ENCODE measurements at regions not wholly inside any gene's neighbourhood (a gene's known extent, or its start where the extent isn't known, plus 50 kb on each side); places are given as distances from the start of the nearest gene placed in this dataset.
A peak's percentile ranks its signal among the peaks of the same experiment; 100 is the strongest.

DNA sequence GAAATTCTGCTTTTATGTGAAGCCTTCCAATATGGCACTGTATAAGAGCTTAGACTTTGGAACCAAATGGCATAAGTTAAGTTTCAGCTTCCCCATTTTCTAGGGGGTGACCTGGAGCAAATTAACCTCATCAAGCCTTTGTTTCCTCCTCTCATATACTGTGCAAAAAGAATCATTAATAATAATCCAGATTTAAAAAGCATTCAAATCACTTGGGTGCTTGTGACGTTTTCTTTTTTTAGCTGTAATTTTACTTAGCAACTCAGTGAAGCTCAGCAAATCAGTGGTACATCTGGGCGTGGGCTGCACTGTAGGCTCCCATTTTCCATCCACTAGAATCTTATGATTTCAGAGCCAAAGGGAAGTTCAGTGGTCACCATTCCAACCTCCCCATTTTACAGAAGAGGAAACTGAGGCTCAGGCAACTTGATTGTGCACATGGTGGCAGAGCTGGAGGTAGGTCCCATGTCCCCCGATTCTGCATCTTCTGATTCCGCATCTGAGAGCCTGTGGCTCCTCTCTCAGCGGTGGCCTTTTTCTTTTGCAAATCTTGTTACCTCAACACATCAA is 131.2 kb downstream of the SNAPC1 start:
- DNase-seq (ENCODE audit: low read depth, low spot score) = no peak

DNA sequence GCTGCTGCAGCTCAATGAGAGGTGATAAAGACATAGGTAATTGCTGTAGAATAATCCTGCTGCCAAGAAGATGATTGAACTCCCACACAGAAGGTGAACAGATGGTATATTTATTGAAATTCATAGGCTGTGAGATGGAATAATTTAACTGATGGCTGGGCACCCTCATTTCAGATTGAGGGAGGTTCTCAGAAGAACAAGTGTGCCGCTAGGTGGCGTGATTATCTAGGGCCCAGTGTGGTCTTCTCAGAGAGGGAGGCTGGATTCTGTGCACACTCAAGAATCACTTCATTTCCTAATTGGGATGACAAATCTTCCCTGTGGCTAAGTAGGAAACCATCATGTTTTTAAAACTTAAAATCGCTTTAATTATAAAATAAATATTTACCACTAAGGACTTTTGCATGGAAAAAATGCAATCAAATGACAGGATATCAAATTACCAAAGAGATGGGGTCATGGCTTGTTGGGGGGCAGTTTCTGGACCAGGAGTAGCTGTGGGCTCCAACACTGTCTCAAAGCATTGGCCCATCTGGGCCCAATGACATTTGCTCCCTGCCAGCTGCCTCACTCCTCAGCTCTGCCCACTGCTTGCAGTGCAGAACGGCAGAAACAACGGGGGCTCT is 132.3 kb downstream of the SNAPC1 start:
- DNase-seq (ENCODE audit: low read depth, low spot score) = peak; percentile 25

DNA sequence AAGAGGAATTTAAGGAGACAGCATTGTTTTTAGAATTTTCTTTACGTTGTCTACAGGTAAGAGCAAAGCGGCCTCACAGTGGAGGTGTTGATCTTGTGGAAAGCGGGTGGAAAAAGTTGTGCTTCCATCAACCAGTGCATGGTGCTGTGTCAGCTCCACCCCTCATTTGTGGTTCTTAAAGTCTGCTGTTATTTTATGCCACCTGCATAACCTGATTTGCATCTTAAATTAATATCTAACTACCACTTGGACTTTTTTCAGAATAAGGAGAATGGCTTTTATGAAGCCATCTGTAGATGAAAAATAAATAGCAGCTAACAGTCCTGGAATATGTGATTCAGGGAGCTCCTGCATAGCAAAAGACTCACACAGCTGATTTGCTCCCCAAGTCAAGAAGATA is 135.1 kb downstream of the SNAPC1 start:
- no peak for DNase-seq (ENCODE audit: low read depth, low spot score)

DNA sequence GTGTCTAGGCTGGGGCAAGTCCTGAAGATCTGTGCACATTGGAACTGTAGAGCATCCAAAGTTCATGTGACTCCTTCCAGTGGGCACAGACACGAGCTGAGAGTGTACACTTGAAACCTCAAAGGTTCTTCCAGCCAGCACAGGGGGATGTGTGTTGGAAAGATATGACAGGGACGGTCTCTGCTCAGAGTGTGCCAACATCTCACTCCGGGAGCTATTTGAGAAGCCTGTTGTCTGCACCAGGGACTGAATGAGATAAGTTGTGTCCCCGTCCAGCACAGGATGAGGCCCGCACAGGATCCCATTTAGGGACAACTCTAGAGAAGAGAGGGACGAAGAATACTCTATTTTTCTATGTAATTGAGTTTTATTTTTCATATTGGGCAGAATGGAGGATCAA is 136.3 kb downstream of the SNAPC1 start:
- DNase-seq (ENCODE audit: low read depth, low spot score) = no peak

DNA sequence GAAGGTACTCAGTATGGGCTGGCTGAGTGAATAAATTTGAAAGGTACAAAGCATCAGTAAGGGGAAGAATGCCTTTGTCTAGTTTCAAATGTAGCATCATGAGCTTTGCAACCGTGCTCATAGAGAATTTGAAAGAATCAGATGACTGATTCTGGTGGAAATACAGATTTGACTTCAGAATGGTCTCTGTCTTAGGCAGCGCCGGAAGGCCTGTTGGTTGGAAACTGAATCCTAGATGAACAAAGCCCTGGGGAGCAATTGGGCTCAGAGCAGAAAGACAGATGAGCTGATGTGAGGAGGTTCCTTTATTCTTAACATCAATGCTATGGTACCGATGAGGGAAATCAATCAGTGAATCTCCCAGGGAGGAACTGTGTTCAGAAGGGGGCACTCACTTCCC is 137.3 kb downstream of the SNAPC1 start:
- DNase-seq (ENCODE audit: low read depth, low spot score) = no peak

DNA sequence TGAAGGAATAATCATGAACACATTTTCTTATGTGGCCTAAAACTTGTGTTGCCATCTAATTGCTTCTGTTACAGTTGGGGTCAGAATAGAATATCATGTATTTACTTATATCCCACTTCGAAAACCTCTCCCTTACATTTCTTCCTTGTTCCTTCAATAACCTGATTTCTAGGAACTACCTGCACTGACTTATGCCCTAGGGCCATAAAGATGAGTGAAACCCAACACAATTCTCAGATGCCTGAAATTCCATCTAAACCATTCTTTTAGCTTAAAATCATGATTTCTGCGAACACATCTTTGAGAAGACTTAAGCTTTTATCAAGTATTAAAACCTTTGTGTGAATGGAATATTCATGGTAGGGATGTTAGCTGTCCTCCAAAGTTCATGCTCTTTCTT is 142.7 kb downstream of the SNAPC1 start:
- DNase-seq (ENCODE audit: low read depth, low spot score) = no peak

DNA sequence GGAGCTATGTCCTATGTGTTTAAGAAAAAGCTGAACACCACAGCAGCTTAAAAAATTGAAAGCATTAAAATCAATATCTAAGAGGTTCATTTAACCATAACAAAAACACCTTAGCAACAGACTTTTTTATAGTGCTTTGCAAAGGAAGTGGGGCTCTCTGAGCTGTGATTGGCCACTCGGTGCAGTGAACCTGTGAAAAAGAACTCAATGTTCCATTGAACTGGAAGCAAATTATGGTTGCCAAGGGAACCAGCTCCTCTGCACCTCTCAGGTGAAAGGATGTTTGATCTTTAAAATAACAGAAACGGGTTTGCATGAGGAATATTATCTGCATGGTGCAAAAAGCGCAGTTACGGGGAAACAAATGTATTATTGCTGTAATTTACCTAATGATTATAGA is 149.4 kb downstream of the SNAPC1 start:
- DNase-seq (ENCODE audit: low read depth, low spot score) = no peak

DNA sequence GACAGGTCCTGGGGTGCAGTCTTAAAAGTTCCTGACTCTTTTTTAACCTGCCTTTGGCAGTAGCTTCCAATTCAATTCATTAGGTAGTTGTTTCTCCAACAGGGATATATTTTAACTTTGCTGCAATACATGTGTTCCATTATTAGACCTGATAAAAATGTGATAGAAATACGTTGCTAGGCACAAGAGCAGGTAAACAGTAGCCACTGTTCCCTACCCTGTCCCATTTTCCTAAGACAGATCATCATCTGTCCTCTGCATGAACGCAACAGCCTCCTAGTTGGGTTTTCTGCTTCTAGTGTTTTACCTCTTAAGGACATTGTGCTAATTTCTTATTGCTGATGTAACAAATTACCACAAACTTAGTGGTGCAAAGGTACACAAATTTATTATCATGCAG is 156.8 kb downstream of the SNAPC1 start:
- DNase-seq (ENCODE audit: low read depth, low spot score) = no peak

DNA sequence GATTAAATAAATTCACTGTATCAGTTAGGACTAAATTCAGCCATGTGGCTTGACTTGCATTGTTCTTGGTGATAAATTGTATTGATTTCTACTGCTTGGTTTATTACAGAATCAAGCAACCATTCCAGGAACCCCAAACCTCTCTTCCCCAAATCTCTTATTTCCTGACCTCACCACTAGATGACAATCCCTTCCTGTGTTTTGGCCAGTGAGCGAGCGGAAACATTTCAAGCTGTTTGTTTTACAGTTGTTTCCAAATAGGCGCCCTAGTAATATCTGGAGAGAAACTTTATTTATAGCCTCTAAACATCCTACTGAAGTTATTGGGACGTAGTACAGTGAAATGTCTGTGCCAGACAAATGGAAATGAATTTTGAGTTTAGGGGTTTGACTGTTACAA is 161.1 kb downstream of the SNAPC1 start:
- no peak for DNase-seq (ENCODE audit: low read depth, low spot score)

DNA sequence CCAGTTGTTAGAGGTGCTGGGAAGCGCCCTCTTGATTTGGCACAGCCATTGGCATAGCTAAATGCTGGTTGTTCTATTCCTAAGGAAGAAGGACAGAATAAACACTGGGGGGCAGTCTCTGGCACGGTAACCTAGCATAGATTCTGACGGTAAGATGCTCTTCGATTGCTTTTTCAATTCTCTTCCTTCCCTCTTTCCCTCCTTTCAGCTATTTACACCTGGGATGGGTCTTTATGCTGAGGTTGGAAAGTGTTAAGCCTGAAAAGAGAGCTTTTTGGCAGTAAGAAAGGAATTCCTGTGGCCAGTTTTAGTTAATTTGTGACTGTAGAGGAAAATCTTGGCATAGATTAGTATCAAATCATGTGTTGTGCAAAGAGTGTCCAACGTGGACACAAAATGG is 162.8 kb downstream of the SNAPC1 start:
- DNase-seq (ENCODE audit: low read depth, low spot score) = no peak

DNA sequence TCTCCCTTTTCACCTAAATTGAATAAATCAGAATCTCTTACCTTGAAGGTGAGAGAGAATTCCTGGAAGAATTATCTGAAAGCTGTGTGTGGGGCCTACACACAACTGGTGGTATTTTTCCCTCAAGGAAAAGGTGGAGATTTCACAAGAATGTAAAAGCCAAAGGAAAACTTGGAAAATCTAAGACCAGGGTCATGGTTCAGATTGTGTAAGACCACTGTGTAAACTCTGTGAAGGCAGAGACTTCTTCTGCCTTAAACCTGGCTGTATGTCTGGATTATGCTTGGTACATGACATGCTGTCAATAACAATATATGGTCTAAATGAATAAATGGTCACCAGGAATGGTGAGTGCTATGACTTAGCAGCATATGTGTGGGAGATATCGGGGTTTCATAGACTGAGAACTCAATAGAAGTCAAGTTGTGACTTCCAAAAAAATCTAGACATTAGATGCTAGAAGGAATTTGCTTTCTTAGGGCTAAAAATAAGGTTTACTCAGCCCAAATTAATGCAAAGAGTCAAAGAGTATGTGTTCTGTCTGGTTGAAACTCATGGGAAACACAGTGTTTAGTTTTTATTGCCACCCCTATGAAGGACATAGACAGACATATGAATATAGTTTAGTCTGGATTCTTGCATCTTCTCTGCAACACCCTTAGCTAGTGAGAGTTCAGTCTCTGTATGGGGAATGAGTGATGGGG is 163.7 kb downstream of the SNAPC1 start:
- no peak for DNase-seq (ENCODE audit: low read depth, low spot score)

DNA sequence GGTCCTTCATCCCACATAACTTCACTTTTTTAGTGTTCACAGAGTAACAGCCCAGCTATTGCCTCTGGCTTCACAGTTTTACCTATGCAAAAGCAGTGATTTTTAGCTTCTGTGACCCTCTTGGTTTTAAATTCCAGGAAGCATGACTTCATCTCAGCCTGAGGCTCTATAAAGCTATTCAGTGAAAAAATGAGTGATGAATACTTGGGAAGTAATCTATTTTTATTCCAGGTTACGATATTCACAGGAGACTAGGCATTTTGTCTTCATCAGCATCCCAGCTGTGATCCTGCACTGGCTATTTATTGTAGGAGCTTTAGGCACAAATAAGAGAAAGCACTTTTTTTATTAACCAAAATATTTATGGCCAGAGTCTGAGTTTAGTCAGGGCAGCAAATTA is 164.8 kb downstream of the SNAPC1 start:
- no peak for DNase-seq (ENCODE audit: low read depth, low spot score)

DNA sequence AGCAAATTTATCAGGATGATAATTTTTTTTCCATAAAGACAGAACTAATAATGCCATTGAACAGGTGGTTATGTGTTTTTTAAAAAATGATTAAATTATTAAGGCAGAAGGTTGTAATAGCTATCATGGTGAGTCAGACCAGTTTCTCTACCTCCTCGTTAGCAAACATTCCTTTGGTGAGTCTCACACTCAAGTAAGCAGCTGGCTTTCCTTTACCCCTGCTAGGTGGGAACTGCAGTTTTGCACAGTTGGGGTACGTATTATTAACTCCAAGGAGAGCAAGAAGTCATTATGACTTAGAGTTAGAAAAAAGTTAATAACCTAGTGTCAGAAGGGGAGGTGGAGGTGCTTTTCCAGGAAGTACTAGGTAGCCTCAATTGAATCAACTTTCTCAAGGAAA is 165.3 kb downstream of the SNAPC1 start:
- no peak for DNase-seq (ENCODE audit: low read depth, low spot score)

DNA sequence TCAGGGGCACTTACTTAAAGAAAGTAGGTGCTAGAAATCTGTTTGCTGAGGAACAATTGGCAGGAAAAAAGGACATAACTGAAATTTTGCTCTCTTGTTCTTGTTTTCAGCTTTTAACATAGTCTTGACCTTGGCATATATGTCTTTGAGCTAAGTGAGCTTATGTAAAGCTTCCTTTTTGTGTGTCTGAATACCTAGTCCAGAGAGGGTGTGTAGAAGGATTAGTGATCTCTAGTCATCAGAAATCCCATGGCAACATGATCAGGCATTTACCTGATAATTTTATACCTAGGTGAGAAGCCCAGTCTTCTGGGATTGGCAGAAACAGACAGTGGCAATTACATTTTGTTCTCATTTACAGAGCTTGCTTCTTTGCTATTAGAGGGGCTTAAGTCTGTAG is 166.1 kb downstream of the SNAPC1 start:
- no peak for DNase-seq (ENCODE audit: low read depth, low spot score)

DNA sequence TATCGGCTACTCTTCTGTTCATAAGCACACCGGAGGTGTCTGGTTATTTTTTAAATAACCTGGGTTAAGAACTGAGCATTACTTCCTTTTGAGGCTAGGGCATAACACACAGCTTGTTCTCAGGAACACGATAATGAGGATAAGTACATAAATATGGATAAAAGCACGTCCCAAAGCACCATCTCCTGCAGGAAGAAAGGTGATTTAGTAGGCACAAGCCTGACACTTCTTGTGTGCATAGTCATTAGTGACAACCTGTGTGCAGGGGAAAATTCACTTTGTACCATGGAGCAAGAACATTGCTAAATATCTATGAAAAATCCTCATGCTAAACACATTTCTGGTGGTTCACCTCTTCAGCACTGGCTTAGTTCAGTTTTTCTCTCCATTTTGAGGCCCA is 166.5 kb downstream of the SNAPC1 start:
- no peak for DNase-seq (ENCODE audit: low read depth, low spot score)

DNA sequence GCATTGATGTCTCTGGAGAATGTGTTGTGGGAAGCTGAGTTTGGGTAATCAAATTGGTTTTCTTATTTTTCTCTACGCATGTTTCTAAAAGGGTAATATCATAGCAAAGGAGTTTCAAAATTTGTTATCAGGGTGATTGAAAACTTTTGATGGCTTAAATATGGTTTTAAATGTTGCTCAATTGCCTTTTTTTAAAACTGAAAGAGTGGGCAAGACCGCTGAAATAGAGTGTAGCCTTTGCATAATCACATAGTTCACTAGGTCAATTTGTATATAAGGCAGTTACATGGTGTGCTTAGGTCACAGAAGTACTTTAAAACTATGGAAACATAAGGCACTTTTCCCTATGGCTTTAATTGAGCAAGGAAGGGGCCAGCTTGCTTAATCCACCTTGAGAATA is 167.4 kb downstream of the SNAPC1 start:
- DNase-seq (ENCODE audit: low read depth, low spot score) = no peak

DNA sequence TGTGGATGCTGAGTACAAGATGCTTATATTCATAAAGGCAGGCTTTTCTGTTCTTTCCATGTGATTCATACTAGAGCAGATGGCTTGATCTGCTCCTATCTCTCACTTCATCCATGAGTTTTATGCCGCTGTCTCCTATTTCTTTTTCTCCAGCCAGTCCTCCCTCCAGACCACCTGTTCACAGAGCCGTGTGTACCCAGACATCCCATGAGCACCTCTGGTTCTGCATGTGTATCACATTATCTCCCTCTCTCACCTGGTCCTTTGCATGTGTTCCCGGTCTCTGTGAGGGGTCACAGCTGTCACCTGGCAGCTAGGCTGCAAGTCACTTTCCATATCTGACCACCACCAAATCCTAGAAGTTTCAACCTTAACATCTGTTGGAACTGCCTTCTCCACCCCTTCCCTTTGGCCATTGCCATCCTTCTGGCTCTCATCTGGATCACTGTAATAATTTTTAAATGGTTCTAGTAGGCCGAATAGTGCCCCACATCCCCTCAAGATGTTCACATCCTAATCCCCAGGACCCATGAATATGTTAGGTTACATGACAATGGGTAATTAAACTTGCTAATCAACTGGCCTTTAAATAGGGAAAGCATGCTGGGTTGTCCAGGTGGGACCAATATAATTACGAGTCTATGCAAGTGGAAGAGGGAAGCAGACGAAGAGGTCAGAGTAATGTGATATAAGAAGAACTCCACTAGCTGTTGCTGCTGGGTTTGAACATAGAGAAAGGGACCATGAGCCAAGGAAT is 168.1 kb downstream of the SNAPC1 start:
- DNase-seq (ENCODE audit: low read depth, low spot score) = no peak

DNA sequence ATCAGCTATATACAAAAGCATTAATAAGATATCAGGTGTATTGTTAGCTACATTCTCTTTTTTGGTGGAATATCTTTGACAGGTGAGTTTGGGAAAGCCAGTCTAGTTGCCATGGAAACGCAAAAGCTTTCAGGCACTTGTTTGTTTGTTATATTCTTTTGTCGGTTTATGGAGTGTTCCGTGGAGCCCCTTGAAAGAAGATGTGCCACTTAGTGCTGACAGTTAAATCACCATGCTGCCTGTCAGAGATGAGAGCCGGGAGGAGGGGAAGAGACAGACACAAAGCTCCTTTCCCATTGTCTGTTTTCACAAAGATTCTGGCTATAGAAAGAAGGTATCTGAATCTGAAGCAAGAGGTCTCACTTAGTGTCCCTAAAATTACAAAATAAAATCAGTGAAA is 170.8 kb downstream of the SNAPC1 start:
- no peak for DNase-seq (ENCODE audit: low read depth, low spot score)

DNA sequence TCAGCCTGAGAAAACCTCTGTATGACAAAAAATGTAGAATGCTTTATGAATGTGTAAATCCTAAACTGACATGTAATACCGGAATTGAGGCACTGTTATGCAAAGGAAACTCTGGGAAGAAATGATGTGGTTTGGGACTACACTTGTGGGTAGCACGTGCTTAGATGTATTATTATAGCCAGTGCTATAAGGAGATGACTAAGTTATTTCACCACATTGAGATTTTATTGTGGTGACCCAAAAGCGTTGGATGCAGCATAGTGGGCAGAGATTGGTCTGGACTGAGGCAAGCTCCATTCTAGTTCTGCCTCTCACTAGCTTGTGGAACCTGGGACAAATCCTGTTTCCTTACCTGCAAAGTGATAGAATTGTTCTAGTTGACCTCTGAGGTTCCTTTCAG is 172.2 kb downstream of the SNAPC1 start:
- DNase-seq (ENCODE audit: low read depth, low spot score) = no peak

DNA sequence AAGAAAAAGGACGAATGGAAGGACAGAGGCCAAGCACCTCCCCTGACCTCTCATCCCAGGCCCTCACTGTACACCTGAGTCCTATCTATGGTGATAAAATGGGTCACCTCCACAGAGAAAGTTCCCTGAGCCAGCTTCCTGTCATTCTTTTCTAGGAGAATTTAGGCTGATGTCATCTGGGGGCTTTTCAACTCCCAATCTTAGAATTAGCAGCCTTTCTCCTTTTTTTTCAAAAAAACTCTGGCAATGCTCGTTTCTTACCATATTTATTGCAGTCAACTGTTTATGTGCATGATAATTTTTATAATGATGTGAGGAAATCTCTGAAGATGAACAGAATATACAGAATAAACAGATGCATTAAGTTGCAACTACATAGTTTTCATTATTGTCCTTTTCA is 177.6 kb downstream of the SNAPC1 start:
- DNase-seq (ENCODE audit: low read depth, low spot score) = no peak

DNA sequence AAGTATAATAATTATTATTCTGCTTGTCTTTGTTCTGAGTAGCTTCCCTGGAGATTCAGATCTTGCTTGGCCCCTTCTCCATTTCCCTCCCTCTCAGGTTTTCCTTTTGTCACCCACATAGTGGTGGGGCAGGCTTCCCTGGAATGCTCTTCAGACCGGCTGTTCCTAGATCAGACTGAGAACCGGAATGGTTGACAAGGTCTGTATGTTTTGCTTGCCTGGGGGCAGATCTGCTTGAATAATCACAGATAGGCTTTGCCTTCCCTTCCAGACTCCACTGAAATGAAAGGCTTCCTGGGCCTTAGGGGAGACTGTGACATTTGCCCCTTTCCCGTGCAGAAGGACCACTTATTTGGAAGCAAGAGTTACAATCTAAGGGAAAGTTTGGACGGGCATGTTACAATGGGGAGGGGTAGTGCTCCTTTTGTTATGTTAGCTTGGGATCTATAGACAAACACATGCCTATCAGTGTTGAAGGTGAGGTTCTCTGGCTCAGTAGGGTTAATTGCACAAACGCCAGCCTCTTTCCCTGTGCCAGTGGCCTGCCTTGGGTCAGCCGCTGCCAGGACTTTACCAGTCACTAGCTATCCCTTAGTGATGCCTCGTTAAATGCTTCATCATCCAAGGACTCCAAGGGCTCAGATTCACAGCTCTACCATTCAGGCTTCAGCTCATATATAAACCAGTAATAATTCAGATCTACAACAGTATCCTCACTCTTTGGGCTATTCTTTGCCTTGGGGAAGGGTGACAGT is 178.6 kb downstream of the SNAPC1 start:
- no peak for DNase-seq (ENCODE audit: low read depth, low spot score)

Data from activated naive CD8-positive, alpha-beta T cell treated with anti-CD3 and anti-CD28 coated beads, Interleukin-2, amount 50 U/mL, for 16 hours (primary cell).